ENCODE measurements at regions not wholly inside any gene's neighbourhood (a gene's known extent, or its start where the extent isn't known, plus 50 kb on each side); places are given as distances from the start of the nearest gene placed in this dataset.

- H3K9me3 ChIP-seq (ENCODE audit: control insufficient read depth, insufficient read depth, low read length): no peaks in the 10 kb centered on the region
- H3K36me3 ChIP-seq (ENCODE audit: insufficient read depth, low read length): no peaks in the 10 kb centered on the region
- H3K9ac ChIP-seq (ENCODE audit: low read depth, low read length): no peak overlapping the region
- no peaks in the 10 kb centered on the region for H3K4me1 ChIP-seq (ENCODE audit: insufficient read depth, low read length)
Measured at GRCh38 chr20:17161673-17162481, 65.0 kb upstream of the PCSK2 start.

DNA sequence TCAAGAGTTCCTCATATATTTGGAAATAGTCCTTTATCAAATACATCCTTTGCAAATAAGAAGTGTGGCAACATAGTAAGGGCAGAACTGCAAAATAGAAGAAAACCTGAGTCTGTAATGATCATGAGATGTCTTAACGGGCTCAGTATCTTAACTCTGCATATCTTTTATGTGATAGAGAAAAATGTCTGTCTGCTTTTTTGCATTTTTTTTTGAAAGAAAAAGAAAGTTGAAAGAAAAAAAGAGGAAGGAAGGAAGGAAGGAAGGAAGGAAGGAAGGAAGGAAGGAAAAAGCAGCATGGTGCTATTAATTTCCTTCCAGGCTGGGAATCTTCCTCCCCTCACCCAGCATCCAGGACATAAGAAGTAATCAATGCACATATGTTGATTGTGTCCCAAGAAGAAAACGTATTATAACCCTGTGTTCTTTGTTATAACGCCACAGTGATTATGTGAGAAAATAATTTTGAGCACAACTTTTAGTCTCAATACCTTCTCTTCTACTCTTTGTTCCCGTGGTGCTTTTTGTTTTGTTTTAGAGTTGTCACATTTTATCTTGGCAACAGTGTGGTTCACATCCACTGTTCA, 58.7 kb upstream of the PCSK2 start:
- Histone ChIP-seq H3K9me3 (ENCODE audit: control insufficient read depth, insufficient read depth, low read length) (no peaks in the 10 kb centered on the region; the same call in 1 of the 2 replicates), H3K36me3 (ENCODE audit: insufficient read depth, low read length) (no peaks in the 10 kb centered on the region), H3K4me1 (ENCODE audit: insufficient read depth, low read length) (no peaks in the 10 kb centered on the region), H3K9ac (ENCODE audit: low read depth, low read length) (no peak overlapping the region)

DNA sequence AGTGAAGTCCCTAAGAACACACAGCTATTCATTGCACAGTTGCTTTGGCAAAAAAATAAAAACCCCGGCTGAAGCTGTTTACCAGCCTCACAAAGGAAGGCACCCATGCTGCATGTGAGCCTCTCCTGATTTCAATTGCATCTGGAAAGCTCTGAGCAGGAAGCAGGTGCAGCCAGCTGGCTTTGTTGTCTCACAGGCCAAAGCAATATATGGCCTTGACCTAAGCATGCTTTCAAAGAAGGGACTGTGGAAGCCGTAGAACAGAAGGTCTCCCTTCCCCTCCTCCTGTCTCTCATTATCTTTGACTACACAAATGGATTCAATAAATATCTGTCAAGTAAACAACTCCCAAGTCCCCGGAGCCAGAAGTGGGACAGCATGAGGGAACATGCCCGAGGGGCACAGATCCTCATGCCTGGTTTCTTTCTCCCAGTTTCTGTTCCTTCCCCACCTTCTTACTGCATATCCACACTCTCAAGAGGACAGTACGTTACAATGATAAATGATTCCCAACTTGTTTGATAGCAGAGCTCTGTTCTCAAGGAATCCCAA, 57.2 kb upstream of the PCSK2 start:
- Histone ChIP-seq H3K9ac (ENCODE audit: low read depth, low read length) (no peak overlapping the region), H3K9me3 (ENCODE audit: control insufficient read depth, insufficient read depth, low read length) (no peaks in the 10 kb centered on the region; the same call in 1 of the 2 replicates), H3K36me3 (ENCODE audit: insufficient read depth, low read length) (no peaks in the 10 kb centered on the region), H3K4me1 (ENCODE audit: insufficient read depth, low read length) (no peaks in the 10 kb centered on the region)

- Histone ChIP-seq H3K9ac (ENCODE audit: low read depth, low read length) (no peak overlapping the region), H3K36me3 (ENCODE audit: insufficient read depth, low read length) (no peaks in the 10 kb centered on the region), H3K4me1 (ENCODE audit: insufficient read depth, low read length) (peaks cover 3% of the 10 kb centered on the region; the same call in 1 of the 2 replicates), H3K9me3 (ENCODE audit: control insufficient read depth, insufficient read depth, low read length) (no peaks in the 10 kb centered on the region; the same call in 1 of the 2 replicates)
Measured at GRCh38 chr20:17171746-17172280, 55.0 kb upstream of the PCSK2 start.

DNA sequence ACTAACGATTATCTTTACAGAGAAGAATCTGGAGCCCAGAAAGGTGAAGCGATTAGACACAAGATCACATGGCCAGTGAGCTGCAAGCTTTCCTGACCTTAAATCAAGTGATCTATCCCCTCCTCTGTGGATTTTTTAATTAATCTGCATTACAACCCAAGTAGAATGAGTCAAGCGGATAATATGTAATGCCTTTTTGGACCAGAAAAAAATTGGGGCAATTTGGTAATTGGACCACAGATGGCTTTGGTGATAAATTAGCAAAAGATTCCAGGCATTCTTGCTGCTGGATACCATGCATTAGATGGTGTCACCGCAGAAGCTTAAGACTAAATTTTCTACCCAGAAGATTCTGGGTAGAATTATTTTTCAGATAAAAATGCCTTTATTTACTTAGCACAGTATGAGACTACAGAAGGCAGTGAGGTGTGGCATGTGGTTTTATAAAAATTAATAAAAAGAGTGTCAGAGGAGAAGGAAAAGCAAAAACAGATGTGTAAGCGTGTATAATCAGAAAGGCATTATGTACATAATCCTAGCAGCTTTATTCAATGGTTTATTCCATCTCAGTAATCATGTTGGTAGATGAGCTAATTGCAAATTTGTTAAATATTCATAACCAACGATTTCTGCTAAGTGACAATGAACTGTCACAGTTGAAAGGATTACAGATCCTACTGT, 53.9 kb upstream of the PCSK2 start:
- Histone ChIP-seq H3K4me1 (ENCODE audit: insufficient read depth, low read length) (peaks cover 7% of the 10 kb centered on the region; the same call in 1 of the 2 replicates), H3K9me3 (ENCODE audit: control insufficient read depth, insufficient read depth, low read length) (no peaks in the 10 kb centered on the region; the same call in 1 of the 2 replicates), H3K9ac (ENCODE audit: low read depth, low read length) (no peak overlapping the region), H3K36me3 (ENCODE audit: insufficient read depth, low read length) (no peaks in the 10 kb centered on the region)

All from ES-I3 (cell line).